KMS-11 (cell line): ENCODE measurements at regions not wholly inside any gene's neighbourhood (a gene's known extent, or its start where the extent isn't known, plus 50 kb on each side); places are given as distances from the start of the nearest gene placed in this dataset.

Experiments used
- H2AFZ ChIP-seq: fragments of 200-600 bp; sonication (generic); 2 replicates; pipeline ENCODE4 v1.6.1; 2016; ENCODE audit warnings: antibody characterized with exemption, mixed run types, low read depth
- H3K27ac ChIP-seq: fragments of 200-600 bp; sonication (generic); 2 replicates; pipeline ENCODE4 v1.6.1; 2016; ENCODE audit warnings: mild to moderate bottlenecking, mixed run types
- H3K27me3 ChIP-seq: fragments of 200-600 bp; sonication (generic); 2 replicates; pipeline ENCODE4 v1.6.1; 2017; ENCODE audit warnings: mild to moderate bottlenecking, low read depth, mixed run types, moderate library complexity; ENCODE audit not compliant: insufficient read depth
- H3K36me3 ChIP-seq: fragments of 200-600 bp; sonication (generic); 2 replicates; pipeline ENCODE4 v1.6.1; 2017; ENCODE audit warnings: mild to moderate bottlenecking, mixed run types; ENCODE audit not compliant: insufficient read depth
- H3K4me1 ChIP-seq: fragments of 200-600 bp; sonication (generic); 2 replicates; pipeline ENCODE4 v1.6.1; 2016; ENCODE audit warnings: mild to moderate bottlenecking, low read depth, mixed run types; ENCODE audit not compliant: poor library complexity, severe bottlenecking
- H3K4me2 ChIP-seq: fragments of 200-600 bp; sonication (generic); 2 replicates; pipeline ENCODE4 v1.7.0; 2016; ENCODE audit warnings: mild to moderate bottlenecking, mixed run types
- H3K4me3 ChIP-seq: fragments of 200-600 bp; sonication (generic); IDR thresholded peaks from 2 replicates; pipeline ENCODE4 v1.6.1; 2017; ENCODE audit warnings: low read depth, low read length, mixed read lengths; ENCODE audit not compliant: insufficient read depth
- H3K79me2 ChIP-seq: fragments of 200-600 bp; sonication (generic); 2 replicates; pipeline ENCODE4 v1.6.1; 2016; ENCODE audit warnings: low read depth, mixed run types; ENCODE audit not compliant: insufficient read depth
- H3K9ac ChIP-seq: fragments of 200-600 bp; sonication (generic); 2 replicates; pipeline ENCODE4 v1.6.1; 2016; ENCODE audit warnings: mild to moderate bottlenecking, mixed run types
- H4K20me1 ChIP-seq: fragments of 200-600 bp; sonication (generic); 2 replicates; pipeline ENCODE4 v1.6.1; 2016; ENCODE audit warnings: mild to moderate bottlenecking, mixed run types; ENCODE audit not compliant: insufficient read depth
- CTCF ChIP-seq: fragments of 200-600 bp; sonication (generic); conservative IDR thresholded peaks from 2 replicates; pipeline ENCODE4 v1.6.1; 2017; ENCODE audit warnings: low read depth, mild to moderate bottlenecking, antibody characterized with exemption, low read length, moderate library complexity, mixed read lengths

- H3K27ac ChIP-seq: no peak overlapping the region
- TF ChIP-seq CTCF: no peak
- H3K79me2 ChIP-seq: no peaks in the 10 kb centered on the region
- no peaks in the 10 kb centered on the region for H3K4me1 ChIP-seq
- no peak overlapping the region for H3K4me2 ChIP-seq
- H3K36me3 ChIP-seq: no peaks in the 10 kb centered on the region
- H3K9ac ChIP-seq: no peak overlapping the region
- no peak overlapping the region for H2AFZ ChIP-seq
- H4K20me1 ChIP-seq: no peaks in the 10 kb centered on the region
- no peak overlapping the region for H3K4me3 ChIP-seq
- no peaks in the 10 kb centered on the region for H3K27me3 ChIP-seq
Measured at GRCh38 chr19:28166025-28166424, 1046.9 kb downstream of the UQCRFS1 start.

- no peak overlapping the region for H3K4me3 ChIP-seq
- H3K36me3 ChIP-seq: no peaks in the 10 kb centered on the region
- H2AFZ ChIP-seq: no peak overlapping the region
- no peak for TF ChIP-seq CTCF
- H3K79me2 ChIP-seq: no peaks in the 10 kb centered on the region
- H3K9ac ChIP-seq: no peak overlapping the region
- no peak overlapping the region for H3K4me2 ChIP-seq
- no peaks in the 10 kb centered on the region for H3K4me1 ChIP-seq
- no peaks in the 10 kb centered on the region for H3K27me3 ChIP-seq
- H4K20me1 ChIP-seq: no peaks in the 10 kb centered on the region
- no peak overlapping the region for H3K27ac ChIP-seq
Measured at GRCh38 chr19:28164214-28164613, 1048.7 kb downstream of the UQCRFS1 start.

- H3K4me2 ChIP-seq: no peak overlapping the region
- H2AFZ ChIP-seq: no peak overlapping the region
- H3K9ac ChIP-seq: no peak overlapping the region
- no peaks in the 10 kb centered on the region for H3K79me2 ChIP-seq
- no peaks in the 10 kb centered on the region for H3K27me3 ChIP-seq
- TF ChIP-seq CTCF: no peak
- H3K4me1 ChIP-seq: no peaks in the 10 kb centered on the region
- H3K36me3 ChIP-seq: no peaks in the 10 kb centered on the region
- no peaks in the 10 kb centered on the region for H4K20me1 ChIP-seq
- H3K27ac ChIP-seq: no peak overlapping the region
- H3K4me3 ChIP-seq: no peak overlapping the region
Measured at GRCh38 chr19:28159065-28159464, 1053.9 kb downstream of the UQCRFS1 start.

- no peaks in the 10 kb centered on the region for H4K20me1 ChIP-seq
- H3K27me3 ChIP-seq: no peaks in the 10 kb centered on the region
- H3K36me3 ChIP-seq: no peaks in the 10 kb centered on the region
- no peak for TF ChIP-seq CTCF
- H3K27ac ChIP-seq: no peak overlapping the region
- no peak overlapping the region for H3K4me3 ChIP-seq
- H2AFZ ChIP-seq: no peak overlapping the region
- H3K4me1 ChIP-seq: no peaks in the 10 kb centered on the region
- H3K9ac ChIP-seq: no peak overlapping the region
- no peaks in the 10 kb centered on the region for H3K79me2 ChIP-seq
- no peak overlapping the region for H3K4me2 ChIP-seq
Measured at GRCh38 chr19:28155265-28155664, 1057.7 kb downstream of the UQCRFS1 start.

GRCh38 chr19:28154077-28154476 is 1058.9 kb downstream of the UQCRFS1 start:
- Histone ChIP-seq H4K20me1 (no peaks in the 10 kb centered on the region), H3K4me2 (no peak overlapping the region), H3K36me3 (no peaks in the 10 kb centered on the region), H3K9ac (no peak overlapping the region), H3K79me2 (no peaks in the 10 kb centered on the region), H3K27me3 (no peaks in the 10 kb centered on the region), H3K4me1 (no peaks in the 10 kb centered on the region), H2AFZ (no peak overlapping the region), H3K27ac (no peak overlapping the region), H3K4me3 (no peak overlapping the region)
- no peak for TF ChIP-seq CTCF
